PC-9 (cell line): ENCODE measurements at regions not wholly inside any gene's neighbourhood (a gene's known extent, or its start where the extent isn't known, plus 50 kb on each side); places are given as distances from the start of the nearest gene placed in this dataset.

Source experiments
- CTCF ChIP-seq: fragments of 200-600 bp; sonication (generic); conservative IDR thresholded peaks from 2 replicates; pipeline ENCODE4 v1.6.1; 2017; ENCODE audit warnings: mixed run types, antibody characterized with exemption, mild to moderate bottlenecking, moderate library complexity
- EZH2 ChIP-seq: fragments of 200-600 bp; sonication (generic); IDR thresholded peaks from 2 replicates; pipeline ENCODE4 v1.8.0; 2017; ENCODE audit warnings: antibody characterized with exemption, low read depth

- TF ChIP-seq EZH2 (no peak), CTCF (no peak)
Measured at GRCh38 chr5:161230221-161230620, 316.3 kb downstream of the GABRB2 start.
